ENCODE measurements at regions not wholly inside any gene's neighbourhood (a gene's known extent, or its start where the extent isn't known, plus 50 kb on each side); places are given as distances from the start of the nearest gene placed in this dataset.
"Not testable (repeated sequence)": the region's sequence is repeated elsewhere in the genome, so short reads cannot be mapped to it uniquely, and the experiment has no call there.

DNA sequence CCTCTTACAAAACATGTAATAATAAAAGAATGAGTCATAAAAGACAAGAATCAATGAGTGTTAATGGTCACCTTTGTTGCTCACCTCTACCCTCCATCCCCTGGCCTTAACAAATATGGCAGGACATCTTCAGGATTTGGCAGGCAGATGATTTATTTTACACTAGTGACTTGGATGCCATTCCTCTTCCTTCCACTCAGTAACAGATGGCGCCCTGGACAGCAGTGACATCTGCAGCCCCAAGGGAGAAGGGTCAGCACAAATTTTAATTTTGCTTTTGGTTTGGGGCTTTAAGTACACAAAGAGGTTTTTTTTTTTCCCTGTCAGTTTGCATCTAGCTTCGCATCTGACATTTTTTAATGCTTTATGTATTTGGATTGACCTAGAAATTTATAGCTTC, 188.9 kb downstream of the ZNF92 start:
- H3K4me3 ChIP-seq (replicated peaks in 1 of 3); H3K27ac ChIP-seq; H3K4me1 ChIP-seq; intact Hi-C loops (cut with DNase I); H3K36me3 ChIP-seq; H3K9me3 ChIP-seq; H3K27me3 ChIP-seq: not testable (repeated sequence)
- DNase-seq, result peak; percentile 1 to 3
- 40 to 61% methylated on average over 1 to 2 of the region's 2 CpGs for whole genome bisulfite sequencing, 2 donors

DNA sequence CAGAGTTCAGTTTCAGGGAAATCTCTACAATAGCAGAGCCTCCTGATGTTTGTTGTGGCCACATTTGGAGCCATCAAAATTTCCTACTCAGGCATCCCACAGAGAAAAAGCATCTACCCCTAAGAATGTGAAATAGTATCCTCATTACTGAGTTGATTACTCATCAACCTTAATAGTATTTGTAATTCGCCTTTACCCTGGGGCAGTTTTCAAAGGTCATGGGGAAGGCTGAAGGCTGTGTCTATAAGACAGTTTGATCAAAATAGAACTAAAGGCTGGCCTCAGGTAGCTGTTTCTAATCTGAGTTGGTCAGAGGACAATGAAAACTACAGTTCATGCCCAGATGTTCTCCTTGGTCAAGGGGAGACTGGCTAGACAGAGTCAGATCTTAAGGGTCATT, 189.7 kb downstream of the ZNF92 start:
- H3K27ac ChIP-seq; H3K4me3 ChIP-seq (replicated peaks in 1 of 3); H3K9me3 ChIP-seq; H3K27me3 ChIP-seq; H3K36me3 ChIP-seq; H3K4me1 ChIP-seq; DNase-seq; intact Hi-C loops (cut with DNase I): not testable (repeated sequence)
- no CpG with 5 or more reads among the region's 1 CpG for WGBS, 2 donors

GRCh38 chr7:65568226-65568625, 194.6 kb downstream of the ZNF92 start:
- DNase-seq; H3K4me1 ChIP-seq; H3K27ac ChIP-seq; H3K4me3 ChIP-seq (replicated peaks in 1 of 3); H3K9me3 ChIP-seq; H3K36me3 ChIP-seq; H3K27me3 ChIP-seq; intact Hi-C loops (cut with DNase I): not testable (repeated sequence)
- no CpG with 5 or more reads among the region's 6 CpGs for WGBS, 2 donors

DNA sequence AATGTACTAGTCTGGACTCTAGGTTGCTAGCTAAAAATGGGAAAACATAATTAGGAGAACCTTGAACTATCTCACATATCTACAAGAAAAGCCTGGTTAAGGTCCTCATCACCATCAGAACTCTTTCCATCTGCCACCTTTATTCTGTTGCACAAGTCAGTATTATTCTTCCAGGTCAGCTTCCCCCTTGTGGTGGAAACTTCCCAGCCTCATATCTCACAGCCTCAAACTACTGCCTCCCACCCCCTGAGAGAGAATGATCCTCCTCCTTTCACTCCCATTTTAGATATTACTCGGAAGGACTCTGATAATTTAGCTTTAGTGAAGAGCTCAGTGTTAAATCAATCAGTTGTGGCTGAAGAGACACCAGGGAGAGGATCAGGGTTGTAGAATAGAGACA, 197.3 kb downstream of the ZNF92 start:
- H3K36me3 ChIP-seq; H3K4me1 ChIP-seq; DNase-seq; H3K27ac ChIP-seq; H3K9me3 ChIP-seq; intact Hi-C loops (cut with DNase I); H3K4me3 ChIP-seq (replicated peaks in 1 of 3); H3K27me3 ChIP-seq: not testable (repeated sequence)
- WGBS, 2 donors, result no CpG with 5 or more reads among the region's 1 CpG

DNA sequence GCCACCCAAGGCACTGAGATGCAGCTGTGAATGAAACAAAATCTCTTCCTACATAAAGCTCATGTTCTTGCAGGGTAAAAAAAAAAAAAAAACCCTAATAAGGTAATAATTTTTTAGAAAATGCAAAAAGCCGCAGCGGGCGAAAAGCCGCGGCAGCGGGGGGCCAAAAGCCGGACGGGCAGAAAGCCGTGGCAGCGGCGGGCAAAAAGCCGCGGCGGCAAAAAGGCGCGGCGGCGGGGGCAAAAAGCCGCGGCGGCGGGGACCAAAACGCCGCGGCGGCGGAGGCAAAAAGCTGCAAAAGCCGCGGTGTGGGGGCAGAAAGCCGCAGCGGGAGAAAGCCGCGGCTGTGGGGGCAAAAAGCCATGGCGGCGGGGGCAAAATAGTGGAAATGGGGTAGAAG, 198.9 kb downstream of the ZNF92 start:
- H3K4me1 ChIP-seq; intact Hi-C loops (cut with DNase I); H3K27me3 ChIP-seq; DNase-seq; H3K27ac ChIP-seq; H3K9me3 ChIP-seq; H3K4me3 ChIP-seq (replicated peaks in 1 of 3); H3K36me3 ChIP-seq: not testable (repeated sequence)
- 4 to 5% methylated on average over 27 to 31 of the region's 35 CpGs for WGBS, 2 donors

DNA sequence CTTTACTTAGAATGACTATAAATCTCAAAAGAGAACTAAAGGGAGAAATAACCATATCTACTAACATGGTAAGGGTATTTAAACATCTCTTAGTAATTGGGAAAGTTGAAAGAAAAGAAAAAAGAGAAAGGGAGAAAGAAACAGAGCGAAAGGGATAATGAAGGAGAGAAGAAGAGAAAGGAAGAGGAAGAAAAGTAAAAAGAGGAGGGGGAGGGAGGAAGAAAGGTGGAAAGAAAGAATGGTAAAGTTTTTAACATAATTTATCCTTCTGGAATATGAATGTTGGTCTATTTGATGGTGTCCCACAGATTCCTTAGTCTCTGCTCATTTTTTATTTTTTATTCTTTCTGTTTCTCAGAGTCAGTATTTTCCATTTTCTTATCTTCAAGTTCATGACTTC, 202.7 kb downstream of the ZNF92 start:
- H3K27me3 ChIP-seq; H3K27ac ChIP-seq; H3K9me3 ChIP-seq; DNase-seq; H3K4me3 ChIP-seq (replicated peaks in 1 of 3); intact Hi-C loops (cut with DNase I); H3K36me3 ChIP-seq; H3K4me1 ChIP-seq: not testable (repeated sequence)
- WGBS, 2 donors, result 86 to 93% methylated on average over 1 of the region's 1 CpG

DNA sequence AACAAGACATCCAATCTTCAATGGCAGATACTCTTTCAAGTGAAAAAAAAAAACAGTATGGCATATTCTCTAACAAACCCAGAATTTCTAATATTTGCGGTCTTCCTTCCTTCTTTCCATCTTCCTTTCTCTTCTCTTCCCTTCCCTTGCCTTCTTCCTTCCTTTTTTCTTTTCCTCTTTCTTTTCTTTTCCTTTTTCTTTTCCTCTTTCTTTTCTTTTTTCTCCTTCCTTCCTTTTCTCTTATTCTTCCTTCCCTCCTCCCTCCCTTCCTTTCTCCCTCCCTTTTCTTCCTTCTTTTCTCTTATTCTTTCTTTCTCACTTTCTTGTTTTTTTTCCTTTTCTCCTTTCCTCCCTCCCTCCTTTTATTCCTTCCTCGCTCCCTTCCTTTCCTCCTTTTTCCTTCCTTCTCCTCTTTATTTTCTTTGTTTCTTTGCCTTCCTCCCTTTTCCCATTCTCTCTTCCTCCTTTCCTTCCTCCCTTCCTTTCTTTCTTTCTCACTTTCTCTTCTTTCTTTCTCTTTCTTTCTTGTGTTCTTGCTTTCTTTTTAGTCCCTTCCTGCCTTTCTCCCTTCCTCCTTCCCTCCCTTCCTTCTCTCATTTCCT, 209.0 kb downstream of the ZNF92 start:
- H3K27me3 ChIP-seq; DNase-seq; H3K4me1 ChIP-seq; H3K36me3 ChIP-seq; H3K4me3 ChIP-seq (replicated peaks in 1 of 3); H3K27ac ChIP-seq; H3K9me3 ChIP-seq; intact Hi-C loops (cut with DNase I): not testable (repeated sequence)
- 87 to 92% methylated on average over 2 of the region's 2 CpGs for WGBS, 2 donors

GRCh38 chr7:65602495-65602894, 228.8 kb downstream of the ZNF92 start:
- H3K4me3 ChIP-seq (replicated peaks in 1 of 3); DNase-seq; H3K27me3 ChIP-seq; H3K36me3 ChIP-seq; H3K4me1 ChIP-seq; H3K27ac ChIP-seq; intact Hi-C loops (cut with DNase I); H3K9me3 ChIP-seq: not testable (repeated sequence)
- 55 to 58% methylated on average over 1 of the region's 1 CpG for WGBS, 2 donors

DNA sequence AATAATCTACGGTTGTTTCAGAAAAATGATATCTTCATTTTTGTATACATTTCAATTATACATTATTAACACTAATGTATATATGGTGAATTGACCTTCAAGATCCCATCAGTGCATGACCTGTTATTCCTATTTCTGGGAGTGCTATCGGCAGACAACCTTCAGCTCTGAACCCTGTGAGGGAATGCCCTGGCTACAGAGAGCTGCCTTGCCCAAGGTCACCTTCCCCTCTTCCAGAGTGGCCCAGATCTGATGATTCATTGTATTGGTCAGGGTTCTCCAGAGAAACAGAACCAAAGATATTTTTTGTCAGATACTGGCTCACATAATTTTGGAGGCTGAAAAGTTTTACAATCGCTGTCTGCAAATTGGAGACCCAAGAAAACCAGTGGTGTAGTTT, 235.5 kb downstream of the ZNF92 start:
- Histone ChIP-seq H3K9me3 (no peaks in the 10 kb centered on the region), H3K4me1 (no peaks in the 10 kb centered on the region), H3K4me3 (replicated peaks in 1 of 3) (no peak overlapping the region), H3K27ac (no peak overlapping the region), H3K27me3 (no peaks in the 10 kb centered on the region), H3K36me3 (no peaks in the 10 kb centered on the region)
- intact Hi-C loops (cut with DNase I), result no loop called here
- 93 to 94% methylated on average over 3 of the region's 3 CpGs for WGBS, 2 donors
- TF ChIP-seq, protein P1, sequence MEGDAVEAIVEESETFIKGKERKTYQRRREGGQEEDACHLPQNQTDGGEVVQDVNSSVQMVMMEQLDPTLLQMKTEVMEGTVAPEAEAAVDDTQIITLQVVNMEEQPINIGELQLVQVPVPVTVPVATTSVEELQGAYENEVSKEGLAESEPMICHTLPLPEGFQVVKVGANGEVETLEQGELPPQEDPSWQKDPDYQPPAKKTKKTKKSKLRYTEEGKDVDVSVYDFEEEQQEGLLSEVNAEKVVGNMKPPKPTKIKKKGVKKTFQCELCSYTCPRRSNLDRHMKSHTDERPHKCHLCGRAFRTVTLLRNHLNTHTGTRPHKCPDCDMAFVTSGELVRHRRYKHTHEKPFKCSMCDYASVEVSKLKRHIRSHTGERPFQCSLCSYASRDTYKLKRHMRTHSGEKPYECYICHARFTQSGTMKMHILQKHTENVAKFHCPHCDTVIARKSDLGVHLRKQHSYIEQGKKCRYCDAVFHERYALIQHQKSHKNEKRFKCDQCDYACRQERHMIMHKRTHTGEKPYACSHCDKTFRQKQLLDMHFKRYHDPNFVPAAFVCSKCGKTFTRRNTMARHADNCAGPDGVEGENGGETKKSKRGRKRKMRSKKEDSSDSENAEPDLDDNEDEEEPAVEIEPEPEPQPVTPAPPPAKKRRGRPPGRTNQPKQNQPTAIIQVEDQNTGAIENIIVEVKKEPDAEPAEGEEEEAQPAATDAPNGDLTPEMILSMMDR (IDR thresholded peaks at IDR 0.05), result no peak
- no peak for TF ChIP-seq POLR2A (IDR thresholded peaks at IDR 0.05)
- no peak for DNase-seq

DNA sequence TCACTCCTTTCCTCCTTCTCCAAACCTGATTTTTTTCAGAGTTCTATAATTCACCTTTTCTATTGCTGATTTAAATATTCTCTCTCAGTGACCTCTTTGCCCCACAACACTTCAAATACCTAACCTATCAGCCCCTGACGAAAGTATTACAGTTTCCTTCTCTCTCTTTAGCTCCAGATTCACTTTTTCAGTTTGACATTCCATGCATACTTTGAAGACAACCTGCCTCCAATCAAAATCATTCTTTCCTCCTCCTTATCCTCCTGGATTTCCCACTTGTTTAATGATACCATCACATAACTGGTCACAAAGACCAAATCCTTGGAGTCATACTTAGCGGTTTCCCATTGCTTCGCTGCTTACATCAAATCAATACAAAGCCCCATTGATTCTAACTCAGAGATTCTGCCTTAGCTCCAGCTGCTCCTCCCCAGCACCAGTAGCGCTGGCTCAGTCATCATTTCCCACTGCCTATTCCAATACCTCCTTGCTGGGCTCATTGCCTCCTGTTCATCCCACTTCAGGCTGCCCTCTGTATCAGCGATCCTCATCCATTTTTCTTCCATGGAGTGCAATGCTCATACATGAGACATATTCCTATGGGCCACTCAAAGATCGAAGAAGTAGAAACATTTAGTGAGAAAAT, 240.1 kb downstream of the ZNF92 start:
- H3K4me1 ChIP-seq; H3K4me3 ChIP-seq (replicated peaks in 1 of 3); H3K27ac ChIP-seq; H3K36me3 ChIP-seq; H3K27me3 ChIP-seq; DNase-seq; H3K9me3 ChIP-seq; intact Hi-C loops (cut with DNase I): not testable (repeated sequence)
- WGBS, 2 donors, result 59 to 64% methylated on average over 6 of the region's 6 CpGs

DNA sequence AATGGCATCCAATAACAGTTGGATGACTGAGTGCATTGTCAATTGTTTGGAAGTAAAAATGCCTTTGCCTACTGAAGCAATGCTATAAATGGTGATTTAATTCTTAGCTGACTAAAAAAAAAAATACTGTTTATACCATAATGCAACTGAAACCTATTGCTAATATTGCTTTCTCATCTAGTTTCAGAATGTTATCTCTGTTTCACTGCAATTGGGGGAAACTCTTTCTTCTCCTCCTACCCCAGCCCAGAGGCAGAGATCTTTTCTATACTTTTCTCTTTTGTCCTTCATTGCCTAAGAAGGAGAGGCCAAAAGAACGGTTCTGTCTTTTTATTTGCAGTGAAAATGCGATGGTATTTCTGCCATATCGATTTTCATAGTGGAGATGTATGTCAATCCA, 242.5 kb downstream of the ZNF92 start:
- 84 to 85% methylated on average over 3 of the region's 3 CpGs for WGBS, 2 donors
- H3K4me1 ChIP-seq; H3K9me3 ChIP-seq; intact Hi-C loops (cut with DNase I); H3K27ac ChIP-seq; DNase-seq; H3K4me3 ChIP-seq (replicated peaks in 1 of 3); H3K36me3 ChIP-seq; H3K27me3 ChIP-seq: not testable (repeated sequence)

- H3K9me3 ChIP-seq; DNase-seq; intact Hi-C loops (cut with DNase I); H3K36me3 ChIP-seq; H3K4me3 ChIP-seq (replicated peaks in 1 of 3); H3K4me1 ChIP-seq; H3K27ac ChIP-seq; H3K27me3 ChIP-seq: not testable (repeated sequence)
- WGBS, 2 donors, result 77 to 81% methylated on average over 5 of the region's 5 CpGs
These were observed 246.6 kb downstream of the ZNF92 start for GRCh38 chr7:65620216-65620615.

Measured in thyroid gland (tissue), 4 donors.